ENCODE measurements at regions not wholly inside any gene's neighbourhood (a gene's known extent, or its start where the extent isn't known, plus 50 kb on each side); places are given as distances from the start of the nearest gene placed in this dataset.

- ATAC-seq (no peak), DNase-seq (no peak)
- POLR2A ChIA-PET, result no interaction called here
Measured at GRCh38 chr5:173473288-173473687, 143.2 kb downstream of the BOD1 start.

GRCh38 chr5:173472784-173473278 lies 143.6 kb downstream of the BOD1 start:
- Mint-ChIP-seq H3K36me3 (ENCODE audit: low read depth) (no peaks in the 10 kb centered on the region), H3K4me1 (ENCODE audit: low read depth) (no peaks in the 10 kb centered on the region), H3K27ac (no peak overlapping the region), H3K27me3 (peaks cover 5% of the 10 kb centered on the region), H3K4me3 (no peak overlapping the region), H3K9me3 (no peaks in the 10 kb centered on the region)
- no peak for ATAC-seq
- DNase-seq, result no peak
- ChIA-PET CTCF (interaction anchor here (1.1 to 1.2 kb wide), 2 partner anchors 15 to 44 kb away, joined by 3 read pairs; no protein-coding TSS in a partner anchor), POLR2A (no interaction called here)
- intact Hi-C loops (cut with micrococcal nuclease), result no loop called here
- TF ChIP-seq CTCF (IDR thresholded peaks at IDR 0.05), result no peak

More at GRCh38 chr5:173473288-173473687, 143.2 kb downstream of the BOD1 start:
- Mint-ChIP-seq H3K9me3 (no peaks in the 10 kb centered on the region), H3K4me1 (ENCODE audit: low read depth) (no peaks in the 10 kb centered on the region), H3K4me3 (no peak overlapping the region), H3K36me3 (ENCODE audit: low read depth) (no peaks in the 10 kb centered on the region), H3K27me3 (peaks cover 5% of the 10 kb centered on the region), H3K27ac (no peak overlapping the region)
- CTCF ChIA-PET, result interaction anchor here (1.1 to 1.2 kb wide), 2 partner anchors 14 to 44 kb away, joined by 3 read pairs; no protein-coding TSS in a partner anchor
- intact Hi-C loops (cut with micrococcal nuclease), result no loop called here
- no peak for TF ChIP-seq CTCF (IDR thresholded peaks at IDR 0.05)

GRCh38 chr5:173472164-173472563 lies 143.9 kb upstream of the STC2 start:
- no peaks in the 10 kb centered on the region for H3K36me3 Mint-ChIP-seq (ENCODE audit: low read depth)
- POLR2A ChIA-PET, result no interaction called here
- TF ChIP-seq CTCF (IDR thresholded peaks at IDR 0.05), result no peak
- H3K4me3 Mint-ChIP-seq, result no peak overlapping the region
- peaks cover 4% of the 10 kb centered on the region for H3K27me3 Mint-ChIP-seq
- no peaks in the 10 kb centered on the region for H3K9me3 Mint-ChIP-seq
- intact Hi-C loops (cut with micrococcal nuclease), result no loop called here
- CTCF ChIA-PET, result interaction anchor here (1.1 to 1.2 kb wide), 2 partner anchors 15 to 45 kb away, joined by 3 read pairs; no protein-coding TSS in a partner anchor
- no peak for ATAC-seq
- H3K27ac Mint-ChIP-seq, result no peak overlapping the region
- H3K4me1 Mint-ChIP-seq (ENCODE audit: low read depth), result no peaks in the 10 kb centered on the region
- no peak for DNase-seq

- DNase-seq (no peak), ATAC-seq (no peak)
- TF ChIP-seq CTCF (IDR thresholded peaks at IDR 0.05), result no peak
- CTCF ChIA-PET, result no interaction called here
- no peaks in the 10 kb centered on the region for H3K36me3 Mint-ChIP-seq (ENCODE audit: low read depth)
- peaks cover 3% of the 10 kb centered on the region for H3K27me3 Mint-ChIP-seq
- no peak overlapping the region for H3K27ac Mint-ChIP-seq
- no peaks in the 10 kb centered on the region for H3K4me1 Mint-ChIP-seq (ENCODE audit: low read depth)
- intact Hi-C loops (cut with micrococcal nuclease), result no loop called here
- POLR2A ChIA-PET, result no interaction called here
- no peaks in the 10 kb centered on the region for H3K9me3 Mint-ChIP-seq
- no peak overlapping the region for H3K4me3 Mint-ChIP-seq
Measured at GRCh38 chr5:173468821-173469251, 140.6 kb upstream of the STC2 start.

GRCh38 chr5:173466227-173466626 lies 138.0 kb upstream of the STC2 start:
- POLR2A ChIA-PET, result no interaction called here
- Mint-ChIP-seq H3K4me3 (no peak overlapping the region), H3K9me3 (no peaks in the 10 kb centered on the region), H3K36me3 (ENCODE audit: low read depth) (no peaks in the 10 kb centered on the region), H3K27ac (no peak overlapping the region), H3K4me1 (ENCODE audit: low read depth) (no peaks in the 10 kb centered on the region), H3K27me3 (peaks cover 3% of the 10 kb centered on the region)
- no peak for TF ChIP-seq CTCF (IDR thresholded peaks at IDR 0.05)
- DNase-seq, result no peak
- intact Hi-C loops (cut with micrococcal nuclease), result no loop called here
- CTCF ChIA-PET, result no interaction called here
- no peak for ATAC-seq
